RPMI8226 (cell line): ENCODE measurements at regions not wholly inside any gene's neighbourhood (a gene's known extent, or its start where the extent isn't known, plus 50 kb on each side); places are given as distances from the start of the nearest gene placed in this dataset.
"Not testable (repeated sequence)": the region's sequence is repeated elsewhere in the genome, so short reads cannot be mapped to it uniquely, and the experiment has no call there.

Experiments
- DNase-seq: peaks from one replicate; pipeline ENCODE4 v3.0.0-alpha.2; 2015

DNA sequence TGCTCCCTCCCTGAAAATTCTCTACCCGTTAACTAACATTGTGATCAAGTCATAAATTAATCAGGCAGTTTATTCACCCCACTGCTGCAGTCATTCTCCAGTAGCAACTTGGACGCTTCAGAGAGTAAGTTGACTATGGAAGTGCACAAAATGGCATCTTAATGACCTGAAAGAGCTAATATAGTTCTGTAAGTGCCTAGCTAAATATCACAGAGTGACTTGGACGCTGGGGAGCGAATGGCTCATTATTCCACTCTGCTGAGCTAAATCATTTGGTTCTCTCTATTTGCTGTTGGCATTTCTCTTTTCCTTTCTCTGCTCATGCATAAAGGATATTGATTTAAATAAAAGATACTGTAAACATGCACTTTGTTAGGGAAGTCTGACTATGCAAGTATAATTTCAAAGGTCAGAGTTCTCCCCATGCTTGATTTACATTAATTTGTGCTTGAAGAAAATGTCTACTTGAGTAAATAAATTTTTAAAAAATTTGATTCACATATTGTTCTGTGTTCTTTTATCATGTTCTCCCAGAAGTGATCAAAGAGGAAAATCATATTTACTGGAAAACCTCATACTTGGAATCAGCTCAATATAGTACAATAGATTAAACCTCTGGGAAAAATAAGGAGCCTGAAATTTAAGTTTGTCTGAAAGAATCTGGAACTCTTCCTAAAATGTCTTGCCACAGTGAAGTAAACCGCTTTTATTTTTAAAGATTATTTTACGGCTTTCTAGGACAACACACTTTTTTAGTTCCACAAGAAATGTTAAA is 169.5 kb upstream of the HAPLN1 start:
- DNase-seq: no peak

DNA sequence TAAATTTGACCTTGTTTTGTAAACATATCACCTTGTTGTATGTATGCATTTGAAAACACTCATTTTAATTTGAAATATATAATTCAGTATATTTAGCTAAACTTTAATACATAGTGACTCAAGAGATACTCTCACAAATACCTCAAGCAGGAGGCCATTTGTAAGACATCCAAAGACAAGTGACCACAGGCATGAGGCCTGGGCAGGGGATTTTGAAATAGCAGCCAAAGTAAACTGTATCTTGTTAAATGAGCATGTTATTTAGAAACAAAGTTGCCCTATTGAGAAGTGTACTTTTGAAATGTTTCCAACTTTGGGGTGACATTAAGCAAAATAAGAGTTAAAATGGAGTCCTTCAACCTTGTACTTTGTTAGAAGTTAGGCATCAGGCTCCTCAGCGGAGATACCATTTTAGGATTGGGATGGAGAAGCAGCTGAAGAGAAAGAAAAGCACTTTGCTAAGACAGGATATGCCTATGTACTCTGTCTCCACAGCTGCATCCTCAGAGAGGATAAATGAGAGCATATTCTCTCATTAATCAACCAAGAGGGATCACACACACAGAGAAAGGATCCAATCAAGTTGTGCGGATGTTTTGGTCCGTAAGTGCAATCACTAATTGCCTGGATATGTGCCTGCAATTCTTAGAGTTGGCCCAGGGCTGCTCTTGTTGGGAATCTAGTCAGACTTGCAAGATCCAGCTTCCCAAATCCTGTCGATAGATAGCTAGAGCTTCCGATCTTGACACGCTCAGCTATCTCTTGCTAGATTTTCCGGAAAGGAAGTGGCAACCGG is 157.5 kb upstream of the HAPLN1 start:
- no peak for DNase-seq

DNA sequence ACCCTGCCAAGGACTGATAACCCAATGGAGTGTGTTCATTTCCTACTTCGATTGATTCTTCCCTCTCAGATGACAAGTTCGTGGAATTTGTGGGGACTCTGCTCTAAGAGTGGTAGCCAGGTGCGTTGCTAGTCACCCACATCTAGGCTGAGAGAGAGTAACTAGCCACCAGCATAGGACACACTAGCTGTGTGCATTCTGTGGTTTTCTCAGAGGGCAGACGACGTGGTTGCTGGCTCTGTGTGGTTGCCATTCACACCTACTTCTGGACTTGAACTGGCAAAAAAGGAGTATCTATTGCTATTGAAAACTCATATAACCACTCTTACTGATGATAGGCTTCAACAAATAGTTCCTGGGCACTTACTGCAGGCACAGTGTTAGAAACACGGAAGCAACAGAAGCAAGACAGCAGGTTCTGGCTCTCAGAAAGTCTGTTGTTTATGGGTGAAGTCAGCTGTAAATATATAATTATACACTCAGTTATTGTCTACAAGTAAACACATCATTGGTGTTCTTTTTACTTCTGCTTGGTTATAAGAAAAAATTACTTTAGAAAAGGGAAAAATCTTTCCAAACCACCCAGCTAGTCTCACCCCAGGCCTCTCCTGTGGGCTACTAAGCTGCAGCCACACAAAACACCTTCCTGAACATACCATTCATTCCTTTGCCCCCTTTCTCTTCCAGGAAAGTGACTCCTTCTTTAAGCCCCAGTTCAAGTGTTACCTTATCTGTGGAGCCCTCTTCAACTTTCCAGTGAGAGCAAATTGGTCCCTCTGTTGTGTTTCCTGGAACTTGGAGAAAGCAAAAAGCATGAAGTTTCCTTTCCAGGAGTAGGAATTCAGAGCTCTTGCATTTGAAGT is 151.1 kb upstream of the HAPLN1 start:
- no peak for DNase-seq

DNA sequence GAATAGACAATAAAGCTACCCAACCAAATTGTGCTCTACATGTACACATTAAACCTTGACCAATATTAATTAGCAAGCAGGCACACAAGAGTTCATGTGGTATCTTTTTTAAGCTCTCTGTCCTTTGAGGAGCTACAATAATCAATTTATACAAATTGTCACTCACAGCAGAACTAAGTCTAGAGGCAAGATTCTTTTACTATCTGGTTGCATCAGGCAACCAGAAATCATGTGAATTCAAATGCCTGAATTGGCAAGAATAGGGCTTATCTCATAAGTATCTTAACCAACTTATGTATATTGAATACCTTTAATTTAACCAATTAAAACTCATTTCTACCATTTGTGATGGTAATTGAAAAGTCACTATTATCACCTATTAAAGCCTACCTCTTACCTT is 145.5 kb upstream of the HAPLN1 start:
- DNase-seq: no peak

DNA sequence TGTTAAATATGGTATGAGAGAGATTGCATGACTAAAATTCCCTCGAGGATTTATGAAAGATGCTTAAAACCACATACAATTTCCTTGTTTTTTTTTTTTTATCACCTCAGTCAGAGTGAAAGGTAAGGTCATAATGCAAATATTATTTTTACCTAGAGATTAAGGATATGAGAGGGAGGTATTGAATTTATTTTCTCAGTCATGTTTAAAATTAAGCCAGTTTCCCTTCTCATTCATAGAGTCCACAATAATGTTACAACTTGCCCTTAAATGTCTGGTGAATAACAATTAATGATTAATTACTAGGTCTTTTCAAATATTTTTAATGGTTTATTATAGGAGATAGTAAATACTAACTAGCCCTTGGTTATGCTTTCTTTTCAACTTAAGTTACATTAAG is 144.9 kb upstream of the HAPLN1 start:
- DNase-seq: no peak

DNA sequence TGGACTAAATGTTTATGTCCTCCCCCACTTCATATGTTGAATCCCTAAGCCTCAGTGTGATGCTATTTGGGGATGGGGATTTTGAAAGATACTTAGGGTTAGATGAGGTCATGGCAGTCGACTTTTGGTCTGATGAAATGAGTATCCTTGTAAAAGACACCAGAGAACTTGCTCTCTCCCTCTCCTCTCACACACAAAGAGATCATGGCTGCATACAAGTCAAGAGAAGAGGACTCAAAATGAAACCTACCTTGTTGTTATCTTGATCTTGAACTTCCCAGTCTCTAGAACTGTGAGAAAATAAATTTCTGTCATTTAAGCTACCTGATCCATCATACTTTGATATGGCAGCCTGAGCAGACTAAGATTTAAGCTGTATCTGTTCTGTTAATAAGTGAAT is 144.0 kb upstream of the HAPLN1 start:
- DNase-seq: no peak

DNA sequence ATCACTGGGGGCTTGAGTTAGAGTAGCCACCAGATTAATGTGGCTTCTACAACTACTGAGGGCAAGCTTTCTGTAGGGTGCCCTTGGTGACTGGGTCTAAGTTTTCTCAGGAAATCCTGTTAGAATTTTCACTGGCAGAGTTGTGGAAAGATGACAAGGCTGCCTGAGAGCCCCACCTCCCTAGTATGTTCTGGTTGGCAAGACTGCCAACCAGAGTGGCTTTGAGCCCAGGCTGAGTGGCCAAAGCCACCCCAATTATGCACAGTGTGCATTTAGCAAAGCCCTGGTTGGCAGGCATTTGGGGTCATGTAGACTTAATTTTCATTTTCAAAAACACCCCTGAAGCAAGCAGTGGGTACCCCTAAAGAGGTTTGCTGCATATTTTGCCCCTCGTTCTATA is 136.7 kb upstream of the HAPLN1 start:
- no peak for DNase-seq

DNA sequence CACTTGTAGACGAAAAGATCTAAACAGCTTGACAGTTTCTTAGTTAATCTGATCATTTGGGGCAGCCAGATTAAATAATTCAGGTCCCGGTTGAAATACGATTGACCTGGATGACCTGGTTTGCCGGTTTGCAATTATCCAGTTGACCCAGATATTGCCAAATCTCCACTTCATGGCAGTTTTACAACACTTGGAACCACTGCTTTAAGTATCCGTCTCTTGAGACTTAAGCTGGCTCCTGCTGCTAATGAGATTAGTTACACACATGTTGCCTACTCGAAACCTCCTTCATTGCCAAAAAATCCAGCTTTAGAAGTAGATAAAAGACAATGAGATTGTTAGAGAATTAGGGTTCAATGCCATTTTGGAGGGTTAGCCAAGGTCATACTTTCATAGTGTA is 136.2 kb upstream of the HAPLN1 start:
- DNase-seq: no peak

DNA sequence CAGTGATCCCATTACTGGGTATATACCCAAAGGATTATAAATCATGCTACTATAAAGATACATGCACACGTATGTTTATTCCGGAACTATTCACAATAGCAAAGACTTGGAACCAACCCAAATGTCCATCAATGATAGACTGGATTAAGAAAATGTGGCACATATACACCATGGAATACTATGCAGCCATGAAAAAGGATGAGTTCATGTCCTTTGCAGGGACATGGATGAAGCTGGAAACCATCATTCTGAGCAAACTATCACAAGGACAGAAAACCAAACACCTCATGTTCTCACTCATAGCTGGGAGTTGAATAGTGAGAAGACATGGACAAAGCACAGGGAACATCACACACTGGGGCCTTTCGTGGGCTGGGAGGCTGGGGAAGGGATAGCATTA is 129.8 kb upstream of the HAPLN1 start:
- DNase-seq: not testable (repeated sequence)

DNA sequence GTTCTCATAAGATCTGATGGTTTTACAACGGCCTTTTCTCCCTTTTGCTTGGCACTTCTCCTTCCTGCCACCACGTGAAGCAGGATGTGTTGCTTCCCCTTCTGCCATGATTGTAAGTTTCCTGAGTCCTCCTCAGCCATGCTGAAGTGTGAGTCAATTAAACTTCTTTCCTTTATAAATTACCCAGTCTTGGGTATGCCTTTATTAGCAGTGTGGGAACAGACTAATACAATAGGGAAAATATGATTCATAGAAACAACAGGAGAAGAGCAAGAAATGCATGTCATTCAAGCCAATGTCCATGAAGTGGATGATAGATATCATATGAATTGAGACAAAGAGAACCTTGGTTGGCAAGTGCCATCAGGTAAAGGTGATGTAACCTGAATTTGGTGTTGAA is 128.3 kb upstream of the HAPLN1 start:
- DNase-seq: no peak

DNA sequence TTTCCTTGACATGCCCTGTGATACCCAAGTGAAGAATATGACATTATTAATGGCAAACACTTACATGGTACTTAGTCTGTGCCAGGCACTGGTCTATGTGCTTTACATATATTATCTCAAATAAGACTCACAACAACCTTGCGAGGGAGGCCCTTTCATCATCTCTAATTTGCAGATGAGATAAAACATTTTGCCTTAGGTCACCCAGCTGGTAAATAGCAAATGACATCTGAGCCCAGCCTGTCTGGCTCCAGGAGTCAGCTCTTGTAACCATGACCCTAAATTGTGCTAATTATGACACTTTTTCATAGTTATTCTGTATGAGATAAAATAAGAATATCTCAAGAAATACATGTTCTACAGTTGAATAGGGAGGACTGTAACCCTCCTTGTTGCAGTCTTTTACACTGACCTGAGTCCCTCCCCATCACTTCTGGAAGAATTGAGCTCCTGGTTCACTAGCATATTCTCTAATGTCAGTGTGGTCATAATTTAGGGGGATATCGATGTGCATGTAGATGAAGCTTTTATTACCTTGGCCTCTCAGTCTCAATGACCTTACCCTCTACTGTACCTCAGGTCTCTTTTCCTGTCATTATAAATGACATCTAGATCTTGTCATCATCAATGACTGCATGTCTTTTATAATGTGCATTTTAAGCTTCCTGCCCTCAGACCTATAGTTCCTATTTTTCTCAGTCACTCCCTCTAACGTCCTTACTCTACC is 126.1 kb upstream of the HAPLN1 start:
- no peak for DNase-seq

DNA sequence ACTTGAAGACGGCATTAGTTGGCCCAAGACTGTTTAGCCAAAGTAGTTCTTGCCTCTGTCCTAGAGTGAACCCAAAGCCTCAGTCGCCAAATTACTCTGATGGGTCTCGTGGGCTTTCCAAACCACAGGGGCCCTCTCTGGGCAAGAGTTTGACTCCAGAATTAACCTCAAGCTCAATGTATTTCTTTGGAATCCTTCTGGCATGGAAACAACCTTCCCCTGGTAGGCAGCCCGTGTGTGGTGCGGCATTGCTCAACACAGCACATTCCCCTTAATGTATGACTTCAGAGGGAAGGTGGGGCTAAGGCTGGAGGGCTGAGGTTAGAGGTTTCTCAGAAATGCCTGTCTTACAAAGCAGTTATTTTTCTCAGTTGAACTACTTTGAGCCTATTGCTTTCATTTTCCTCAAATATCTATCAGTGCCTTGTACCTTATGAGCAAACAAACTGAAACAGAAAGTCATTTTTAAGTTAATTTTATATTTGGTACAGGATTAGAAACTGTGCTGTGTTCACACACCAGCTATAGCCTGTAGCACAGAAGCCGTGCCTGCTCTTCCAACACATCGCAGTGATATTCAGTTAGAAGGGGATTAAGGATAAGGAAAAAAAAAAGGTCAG is 123.9 kb upstream of the HAPLN1 start:
- peak; percentile 74 for DNase-seq

DNA sequence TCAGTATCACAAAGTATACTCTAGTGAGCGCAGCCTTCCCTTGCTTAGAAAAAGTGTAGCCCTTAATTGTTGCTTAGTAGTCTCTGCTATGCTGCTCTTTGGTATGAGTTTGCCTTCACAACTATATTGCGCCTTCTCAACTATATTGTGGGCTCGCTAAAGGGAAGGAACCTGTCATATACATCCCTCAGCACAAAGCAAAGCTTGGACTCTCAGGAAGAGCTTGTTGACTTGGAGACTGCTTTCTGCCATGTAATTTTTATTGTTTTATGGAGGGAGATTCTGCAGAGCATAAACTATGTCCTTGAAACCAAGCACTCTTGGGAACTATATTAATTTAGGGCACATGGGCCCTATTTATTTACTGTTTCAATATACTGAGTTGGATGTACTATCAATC is 119.1 kb upstream of the HAPLN1 start:
- no peak for DNase-seq

DNA sequence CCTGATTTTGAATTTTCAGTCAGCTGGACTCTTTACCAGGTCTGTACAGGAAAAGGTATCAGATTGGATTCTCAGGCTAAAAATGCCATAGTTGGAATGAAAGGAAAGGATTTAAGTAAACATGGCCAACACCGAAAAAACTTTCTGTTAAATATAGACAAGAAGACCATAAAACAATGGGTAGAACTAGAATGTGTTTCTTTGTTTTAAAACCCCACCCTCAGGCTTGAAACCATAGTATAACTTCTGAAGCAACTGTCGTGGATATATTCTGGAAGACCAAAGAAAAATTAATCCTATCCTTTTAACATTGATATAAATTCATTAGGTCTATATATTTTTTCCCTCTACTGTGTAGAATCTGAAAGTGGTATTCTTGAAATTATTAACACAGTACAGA is 118.6 kb upstream of the HAPLN1 start:
- DNase-seq: no peak

DNA sequence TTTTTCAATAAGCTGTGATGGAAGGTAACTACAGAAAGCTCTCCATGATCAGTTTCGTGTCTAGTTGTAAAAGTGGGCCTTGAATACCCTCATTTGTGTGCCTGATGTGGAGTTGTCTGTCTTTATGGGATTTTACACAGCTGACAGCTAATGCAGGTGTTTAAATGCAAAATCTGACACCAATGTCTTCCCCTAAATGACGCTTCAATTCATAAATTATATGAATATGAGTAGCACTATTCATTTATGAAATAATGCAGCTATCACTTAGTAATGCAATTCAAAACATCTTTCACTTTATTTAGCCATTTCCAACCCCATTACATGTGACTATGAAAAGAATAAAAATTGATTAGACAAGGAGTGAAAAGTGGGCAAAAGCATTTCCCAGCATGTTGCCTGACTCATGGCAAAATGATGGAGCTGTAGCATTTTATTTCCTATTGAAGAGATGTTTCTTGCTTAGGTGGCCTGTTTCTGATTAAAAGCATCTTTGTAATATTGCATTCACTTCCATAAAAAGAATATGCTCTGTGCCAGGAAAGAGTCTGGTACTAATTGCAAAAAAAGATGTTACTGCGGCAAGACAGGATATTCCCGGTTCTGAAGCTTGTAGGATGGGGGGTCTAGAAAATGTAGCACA is 116.7 kb upstream of the HAPLN1 start:
- no peak for DNase-seq

DNA sequence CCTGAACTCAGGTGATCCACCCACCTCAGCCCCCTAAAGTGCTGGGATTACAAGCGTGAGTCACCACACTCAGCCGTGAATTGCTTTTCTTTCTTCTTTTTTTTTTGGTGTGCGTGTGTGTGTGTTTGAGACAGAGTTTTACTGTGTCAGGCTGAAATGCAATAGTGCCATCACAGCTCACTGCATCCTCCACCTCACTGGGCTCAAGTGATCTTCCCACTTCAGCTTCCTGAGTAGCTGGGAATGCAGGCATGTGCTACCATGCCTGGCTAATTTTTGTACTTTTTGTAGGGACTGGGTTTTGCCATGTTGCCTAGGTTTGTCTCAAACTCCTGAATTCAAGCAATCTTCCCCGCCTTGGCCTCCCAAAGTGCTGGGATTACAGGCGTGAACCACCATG is 113.7 kb upstream of the HAPLN1 start:
- DNase-seq: no peak

DNA sequence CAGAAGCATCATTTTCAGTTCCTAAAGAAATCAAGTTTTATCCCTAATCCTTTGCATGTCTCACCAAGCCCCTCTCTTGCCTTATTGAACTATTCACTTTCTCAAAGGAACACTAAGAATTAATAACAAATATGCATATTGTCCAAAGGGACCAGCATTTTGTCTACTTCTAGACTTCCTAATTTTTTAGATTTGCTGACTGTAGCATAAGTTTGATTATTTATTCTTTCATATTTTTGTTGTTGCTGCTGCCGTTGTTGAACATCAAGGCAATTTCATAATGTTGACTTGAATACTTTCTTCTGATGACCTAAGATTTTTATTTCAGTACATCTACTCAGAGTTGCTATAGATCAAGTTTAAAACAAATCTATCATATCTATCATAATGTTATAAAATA is 111.2 kb upstream of the HAPLN1 start:
- no peak for DNase-seq

DNA sequence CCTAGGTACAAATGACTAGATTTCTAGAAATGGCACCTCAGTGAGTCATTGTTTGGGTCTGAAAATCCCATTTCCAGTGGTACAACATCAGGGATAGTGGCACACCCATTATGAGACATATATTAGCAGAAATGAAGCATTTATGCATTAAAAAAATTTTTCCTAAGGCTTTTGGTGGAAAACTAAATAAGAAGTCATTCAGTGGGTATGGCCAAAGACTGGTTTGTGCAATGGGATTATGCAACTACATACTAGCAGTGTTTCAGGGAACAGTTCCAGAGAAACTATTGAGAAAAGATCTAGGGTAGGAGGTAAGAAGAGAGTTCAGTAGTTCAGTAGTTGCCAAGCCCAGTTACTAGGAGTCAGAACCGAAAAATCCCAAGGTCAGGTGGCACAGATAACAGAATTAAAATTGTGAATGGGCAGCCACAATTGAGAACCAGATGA is 106.5 kb upstream of the HAPLN1 start:
- DNase-seq: no peak

DNA sequence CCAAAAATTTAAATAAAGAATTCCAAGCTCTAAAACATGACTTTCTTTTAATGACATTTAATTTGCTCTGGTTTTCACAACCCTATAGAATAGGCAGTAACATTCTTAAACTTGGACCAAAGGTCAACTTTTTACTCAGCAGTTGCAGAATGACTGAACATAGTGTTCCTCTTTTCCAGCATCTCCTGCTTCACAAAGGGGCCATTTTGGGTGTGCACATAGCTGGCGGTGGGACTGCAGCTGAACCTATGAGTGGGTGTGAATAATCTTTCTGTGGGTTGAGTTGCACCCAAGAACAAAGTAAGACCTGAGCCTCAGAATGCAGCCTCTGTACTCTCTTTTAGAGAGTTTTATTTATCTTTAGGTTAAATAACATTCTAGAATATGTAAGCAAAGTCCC is 96.9 kb upstream of the HAPLN1 start:
- no peak for DNase-seq

DNA sequence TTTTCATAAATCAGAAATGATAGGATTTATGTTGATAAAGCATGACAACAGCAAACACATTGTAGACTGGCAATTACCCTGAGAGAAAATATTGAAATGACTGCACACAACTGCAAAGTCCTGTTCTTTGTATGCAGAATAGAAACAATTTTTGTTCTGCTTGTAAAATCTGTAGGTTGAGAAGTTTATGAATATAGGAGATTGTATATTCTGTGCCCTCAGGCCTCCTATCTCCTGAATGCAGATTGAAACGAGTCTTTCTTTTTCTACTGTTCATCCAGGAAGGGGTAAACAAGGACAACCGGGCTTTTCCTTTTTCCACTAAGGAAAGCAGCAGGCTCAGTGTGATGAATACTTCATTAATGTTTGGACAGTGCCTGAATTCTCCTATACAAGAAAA is 95.0 kb upstream of the HAPLN1 start:
- DNase-seq: no peak

DNA sequence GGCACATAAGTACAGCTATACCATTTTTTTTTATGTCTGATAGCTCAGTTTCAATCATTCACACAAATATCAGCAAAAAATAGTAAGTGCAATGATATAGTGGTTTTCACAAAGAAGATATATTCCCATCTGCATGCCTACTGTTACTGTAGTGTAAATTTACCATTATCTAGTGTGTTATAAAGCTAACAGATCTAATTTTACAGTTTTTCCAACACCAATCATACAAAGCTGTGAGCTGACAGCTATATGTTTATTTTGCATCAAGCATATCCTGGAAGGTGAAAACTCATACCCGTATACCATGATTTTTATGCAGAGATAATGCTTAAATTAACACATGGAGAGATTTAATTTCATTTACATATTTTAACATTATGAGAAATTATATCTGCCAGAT is 89.9 kb upstream of the HAPLN1 start:
- no peak for DNase-seq

DNA sequence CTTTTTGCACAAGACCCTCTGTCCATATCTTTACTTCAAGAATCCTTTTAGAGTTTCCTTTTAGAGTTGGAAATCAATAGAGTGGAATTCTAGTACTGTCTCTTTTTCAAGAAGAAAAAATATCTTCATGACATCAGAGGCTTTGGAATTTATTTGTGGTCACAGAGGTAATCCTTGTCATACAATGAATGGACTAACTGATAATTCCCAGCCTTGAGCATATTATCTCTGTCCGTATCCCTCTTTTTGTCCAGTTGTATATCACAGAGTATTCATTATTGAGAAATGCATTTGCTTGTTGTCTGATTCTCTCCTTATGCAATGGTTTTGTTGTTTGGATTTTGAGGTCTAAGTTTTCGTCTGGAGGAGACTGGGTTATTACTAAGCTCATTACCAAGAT is 82.0 kb upstream of the HAPLN1 start:
- DNase-seq: no peak
